MCF 10A (cell line): ENCODE measurements at regions not wholly inside any gene's neighbourhood (a gene's known extent, or its start where the extent isn't known, plus 50 kb on each side); places are given as distances from the start of the nearest gene placed in this dataset.

ENCODE experiments used
- BruUV-seq: library from RNA; stranded (reverse); fragments of 400-500 nt; replicated peaks from 2 replicates; lab custom pipeline; 2021; lab: Mats Ljungman, UMichigan
- CTCF ChIA-PET: fragments of 300-600 bp; sonication (Branson Sonifier 250); formaldehyde crosslinking; extraction: SDS; loops from one replicate; lab custom pipeline; 2021; ENCODE audit warnings: antibody characterized with exemption, inconsistent platforms; lab: Yijun Ruan, JAX
- POLR2A ChIA-PET: fragments of 300-600, 350-650 bp; sonication (Branson Sonifier 250); formaldehyde crosslinking; extraction: SDS; loops from one replicate; lab custom pipeline; 2020; ENCODE audit warnings: antibody characterized with exemption, inconsistent platforms; lab: Yijun Ruan, JAX
- DNase-seq: peaks from one replicate; pipeline ENCODE4 v3.0.0-alpha.2; 2018; ENCODE audit not compliant: unreplicated experiment
- H3K27ac Mint-ChIP-seq: one replicate; pipeline ENCODE4 v1.8.0; 2022; ENCODE audit warnings: mild to moderate bottlenecking, low read depth, mixed read lengths; ENCODE audit not compliant: unreplicated experiment
- H3K27me3 Mint-ChIP-seq: one replicate; pipeline ENCODE4 v1.8.0; 2022; ENCODE audit warnings: mixed read lengths; ENCODE audit not compliant: insufficient read depth, unreplicated experiment
- H3K36me3 Mint-ChIP-seq: one replicate; pipeline ENCODE4 v1.8.0; 2022; ENCODE audit warnings: mild to moderate bottlenecking, moderate library complexity, mixed read lengths; ENCODE audit not compliant: insufficient read depth, unreplicated experiment
- H3K4me1 Mint-ChIP-seq: one replicate; pipeline ENCODE4 v1.8.0; 2022; ENCODE audit warnings: mixed read lengths; ENCODE audit not compliant: insufficient read depth, unreplicated experiment
- H3K4me3 Mint-ChIP-seq: one replicate; pipeline ENCODE4 v1.8.0; 2022; ENCODE audit warnings: mild to moderate bottlenecking, moderate library complexity, mixed read lengths; ENCODE audit not compliant: unreplicated experiment
- H3K9me3 Mint-ChIP-seq: one replicate; pipeline ENCODE4 v1.8.0; 2022; ENCODE audit warnings: mixed read lengths; ENCODE audit not compliant: unreplicated experiment
- CTCF ChIP-seq: fragments of 200-600 bp; IDR thresholded peaks from one replicate; pipeline ENCODE4 v1.8.0; 2022; ENCODE audit warnings: antibody characterized with exemption, mild to moderate bottlenecking; ENCODE audit not compliant: unreplicated experiment
- intact Hi-C: fragments of 100-400 bp; cut with micrococcal nuclease; formaldehyde crosslinking; loops from 2 replicates; pipeline ENCODE4 v1.14.1; 2022

DNA sequence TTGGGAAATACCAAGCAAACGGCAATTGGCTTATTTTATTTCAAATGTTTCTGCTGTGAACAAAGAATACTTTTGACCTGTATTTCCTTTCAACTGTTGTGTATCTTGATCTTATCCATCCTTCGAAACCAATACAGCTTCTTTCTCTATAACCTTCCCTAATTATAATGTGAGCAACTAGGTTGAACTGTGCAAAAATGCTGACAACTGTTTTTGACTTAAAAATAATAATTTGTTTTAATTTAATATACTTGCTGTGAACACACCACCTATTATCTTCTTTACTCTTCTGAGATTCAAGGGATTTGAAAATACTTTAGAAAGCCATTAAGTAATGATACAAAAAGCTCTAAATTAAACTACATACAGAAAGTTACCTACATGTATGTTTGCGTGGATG is 682.5 kb upstream of the CCDC179 start:
- no peak for TF ChIP-seq CTCF
- ChIA-PET CTCF (interaction anchor here (0.6 kb wide), 1 partner anchor 637 kb away, joined by 3 read pairs; no protein-coding TSS in a partner anchor), POLR2A (no interaction called here)
- Mint-ChIP-seq H3K27ac (no peak overlapping the region), H3K4me1 (peaks cover 6% of the 10 kb centered on the region), H3K4me3 (no peak overlapping the region), H3K9me3 (no peaks in the 10 kb centered on the region), H3K36me3 (peaks cover 3% of the 10 kb centered on the region), H3K27me3 (peaks cover 70% of the 10 kb centered on the region)
- intact Hi-C loops = no loop called here
- no peak for DNase-seq
- no TSS peak for BruUV-seq

GRCh38 chr11:23543651-23544222 is 683.5 kb upstream of the CCDC179 start:
- intact Hi-C loops = no loop called here
- Mint-ChIP-seq H3K27ac (no peak overlapping the region), H3K4me1 (peaks cover 6% of the 10 kb centered on the region), H3K4me3 (no peak overlapping the region), H3K27me3 (peaks cover 70% of the 10 kb centered on the region), H3K9me3 (no peaks in the 10 kb centered on the region), H3K36me3 (peaks cover 7% of the 10 kb centered on the region)
- no TSS peak for BruUV-seq
- DNase-seq = no peak
- POLR2A ChIA-PET = no interaction called here
- TF ChIP-seq CTCF = no peak
- CTCF ChIA-PET = interaction anchor here (0.8 kb wide), 1 partner anchor 13 kb away, joined by 3 read pairs; no protein-coding TSS in a partner anchor

DNA sequence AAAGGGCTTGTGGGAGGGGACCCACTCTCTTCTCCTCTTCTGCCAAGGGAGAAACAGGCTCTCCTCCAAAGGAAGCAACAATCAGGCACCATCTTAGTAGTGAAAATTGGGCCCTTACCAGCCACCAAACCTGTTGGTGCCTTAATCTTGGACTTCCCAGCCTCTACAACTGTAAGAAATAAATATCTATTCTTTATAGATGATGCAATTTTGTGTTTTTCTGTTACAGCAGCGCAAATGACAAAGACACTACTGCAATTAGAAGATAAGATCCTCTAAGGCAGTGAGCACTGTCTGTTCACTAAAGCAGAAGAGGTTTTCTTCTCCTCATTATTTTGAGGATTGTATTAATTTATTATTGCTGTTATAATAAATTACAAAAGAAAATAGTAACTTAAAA is 691.4 kb upstream of the CCDC179 start:
- no peaks in the 10 kb centered on the region for H3K4me1 Mint-ChIP-seq
- ChIA-PET POLR2A (no interaction called here), CTCF (interaction anchor here (0.7 kb wide), 1 partner anchor 89 kb away, joined by 3 read pairs; no protein-coding TSS in a partner anchor)
- no peak overlapping the region for H3K27ac Mint-ChIP-seq
- peaks cover 58% of the 10 kb centered on the region for H3K27me3 Mint-ChIP-seq
- H3K9me3 Mint-ChIP-seq = no peaks in the 10 kb centered on the region
- no TSS peak for BruUV-seq
- no peak for DNase-seq
- TF ChIP-seq CTCF = no peak
- intact Hi-C loops = loop anchor here (5.0 kb wide), 1 partner anchor 674 kb away; no protein-coding TSS in a partner anchor
- H3K4me3 Mint-ChIP-seq = no peak overlapping the region
- peaks cover 7% of the 10 kb centered on the region for H3K36me3 Mint-ChIP-seq

GRCh38 chr11:23554002-23554401 is 693.7 kb upstream of the CCDC179 start:
- intact Hi-C loops = loop anchor here (5.0 kb wide), 1 partner anchor 677 kb away; no protein-coding TSS in a partner anchor
- Mint-ChIP-seq H3K4me3 (no peak overlapping the region), H3K36me3 (no peaks in the 10 kb centered on the region), H3K9me3 (no peaks in the 10 kb centered on the region), H3K27ac (no peak overlapping the region), H3K27me3 (peaks cover 40% of the 10 kb centered on the region), H3K4me1 (no peaks in the 10 kb centered on the region)
- BruUV-seq = no TSS peak
- DNase-seq = peak; percentile 13
- TF ChIP-seq CTCF = peak; percentile 16
- POLR2A ChIA-PET = interaction anchor here (0.5 kb wide), 1 partner anchor 15 kb away, joined by 3 read pairs; no protein-coding TSS in a partner anchor
- CTCF ChIA-PET = interaction anchor here (0.7 to 2.6 kb wide), 3 partner anchors 14 to 31 kb away, joined by 3 to 12 read pairs (median 3); no protein-coding TSS in a partner anchor
